Transverse colon (tissue), 4 donors: ENCODE measurements at regions not wholly inside any gene's neighbourhood (a gene's known extent, or its start where the extent isn't known, plus 50 kb on each side); places are given as distances from the start of the nearest gene placed in this dataset.

ENCODE experiments used
- DNase-seq: peaks from one replicate; pipeline ENCODE4 v3.0.0-alpha.2; 2019
- H3K27ac ChIP-seq, 4 donors: fragments of 200-600 bp; sonication (generic); 2 replicates each; pipeline ENCODE4 v1.5.1; 2016 to 2018; ENCODE audit warnings: inconsistent platforms in 4 of 4
- H3K27me3 ChIP-seq: fragments of 200-600 bp; sonication (generic); 2 replicates; pipeline ENCODE4 v1.5.1; 2017; ENCODE audit warnings: inconsistent platforms
- H3K36me3 ChIP-seq, 4 donors: fragments of 200-600 bp; sonication (generic); 2 replicates each; pipeline ENCODE4 v1.5.1; 2017 to 2019; ENCODE audit warnings: inconsistent platforms in 4 of 4
- H3K4me1 ChIP-seq, 4 donors: fragments of 200-600 bp; sonication (generic); 2 replicates each; pipeline ENCODE4 v1.5.1; 2017 to 2020; ENCODE audit warnings: inconsistent platforms in 4 of 4
- H3K4me3 ChIP-seq, 4 donors: fragments of 200-600 bp; sonication (generic); 1 replicate in 1 of 4; 2 replicates in 3 of 4; pipeline versions ENCODE4 v1.5.1 to v1.6.1; 2017 to 2019; ENCODE audit warnings: inconsistent platforms in 4 of 4
- H3K9me3 ChIP-seq, 2 donors: fragments of 200-600 bp; sonication (generic); 2 replicates each; pipeline ENCODE4 v1.5.1; 2017 to 2019; ENCODE audit warnings: inconsistent platforms in 2 of 2
- CTCF ChIP-seq, 5 experiments: fragments of 200-600 bp in 3 of 5; fragments of 450-650 bp in 2 of 5; sonication (generic) in 3 of 5; IDR thresholded peaks; 1 replicate in 2 of 5; 2 replicates in 3 of 5; pipeline ENCODE4 v1.5.1; 2016 to 2017; ENCODE audit warnings: antibody characterized with exemption in 5 of 5, inconsistent platforms in 3 of 5, mild to moderate bottlenecking in 2 of 5, moderate library complexity in 1 of 5
- EP300 ChIP-seq: sonication (generic); formaldehyde crosslinking; IDR thresholded peaks from one replicate; pipeline ENCODE4 v1.6.1; 2017; ENCODE audit warnings: antibody characterized with exemption, low read depth
- POLR2A ChIP-seq: fragments of 450-650 bp; IDR thresholded peaks from one replicate; pipeline ENCODE4 v1.6.1; 2016; ENCODE audit warnings: antibody characterized with exemption, mild to moderate bottlenecking, moderate library complexity
- POLR2AphosphoS5 ChIP-seq, 3 donors: sonication (generic); formaldehyde crosslinking; IDR thresholded peaks; one replicate each; pipeline ENCODE4 v1.6.1; 2016; ENCODE audit warnings: antibody characterized with exemption in 3 of 3
- WGBS, 2 donors: methylation state at CpG; one replicate each; pipeline ENCODE4 v1.1.5; 2018; ENCODE audit warnings: low coverage in 1 of 2; 5-methylcytosine and 5-hydroxymethylcytosine counted together
- in situ Hi-C, 4 donors: fragments of 200-750 bp; cut with MboI; loops; one replicate each; pipeline versions ENCODE4 v1.15.0 to v1.15.1; 2017; ENCODE audit warnings: low sequenced_read_pairs in 3 of 4, low pct_ligation_motif_present in 1 of 4, low pct_unique_long_range_greater_than_20kb in 1 of 4
- intact Hi-C: fragments of 100-400 bp; cut with DNase I; formaldehyde crosslinking; loops from one replicate; pipeline ENCODE4 v1.15.1; 2023; ENCODE audit warnings: low total_unique reads

- no peaks in the 10 kb centered on the region for H3K9me3 ChIP-seq
- H3K4me3 ChIP-seq, result no peak overlapping the region
- peak overlapping the region in 2 of 4 donors; percentile 7 to 47 for H3K27ac ChIP-seq
- H3K27me3 ChIP-seq, result no peaks in the 10 kb centered on the region
- peaks cover 0 to 9% (median 0%) of the 10 kb centered on the region in 4 donors for H3K4me1 ChIP-seq
- TF ChIP-seq POLR2AphosphoS5 (IDR thresholded peaks at IDR 0.05), result no peak
- TF ChIP-seq CTCF (IDR thresholded peaks at IDR 0.05), result no peak
- TF ChIP-seq EP300, result no peak
- no peak for TF ChIP-seq POLR2A
- in situ Hi-C loops, result no loop called here
- DNase-seq, result no peak
- no peaks in the 10 kb centered on the region for H3K36me3 ChIP-seq
- intact Hi-C loops, result no loop called here
- 66 to 74% methylated on average over 6 to 13 of the region's 13 CpGs for WGBS, 2 donors
Measured at GRCh38 chr10:6347391-6347951, 144.7 kb downstream of the PFKFB3 start.

GRCh38 chr10:6348096-6348874 is 145.6 kb downstream of the PFKFB3 start:
- peak overlapping the region in 3 of 4 donors; percentile 17 to 49 (median 45) for H3K27ac ChIP-seq
- intact Hi-C loops (no loop called here), in situ Hi-C loops (no loop called here)
- H3K4me3 ChIP-seq, result no peak overlapping the region
- TF ChIP-seq CTCF (IDR thresholded peaks at IDR 0.05) (no peak), POLR2A (no peak)
- H3K4me1 ChIP-seq, result peaks cover 0 to 9% (median 0%) of the 10 kb centered on the region in 4 donors
- peak; percentile 56 for DNase-seq
- WGBS, 2 donors, result 51 to 69% methylated on average over 15 to 16 of the region's 16 CpGs
- H3K27me3 ChIP-seq, result no peaks in the 10 kb centered on the region
- no peaks in the 10 kb centered on the region for H3K9me3 ChIP-seq
- H3K36me3 ChIP-seq, result no peaks in the 10 kb centered on the region

- Histone ChIP-seq H3K27ac (no peak overlapping the region), H3K36me3 (no peaks in the 10 kb centered on the region), H3K9me3 (no peaks in the 10 kb centered on the region), H3K4me3 (no peak overlapping the region), H3K27me3 (no peaks in the 10 kb centered on the region), H3K4me1 (peaks cover 0 to 9% (median 0%) of the 10 kb centered on the region in 4 donors)
- intact Hi-C loops, result no loop called here
- in situ Hi-C loops, result no loop called here
- no peak for TF ChIP-seq POLR2AphosphoS5 (IDR thresholded peaks at IDR 0.05)
- no peak for TF ChIP-seq EP300
- no peak for TF ChIP-seq POLR2A
- no peak for TF ChIP-seq CTCF (IDR thresholded peaks at IDR 0.05)
- 94% methylated on average over 8 of the region's 8 CpGs; no CpG with 5 or more reads in 1 of the 2 donors for WGBS, 2 donors
- no peak for DNase-seq
Measured at GRCh38 chr10:6349846-6350535, 147.3 kb downstream of the PFKFB3 start.

- no peak for DNase-seq
- no peak overlapping the region for H3K4me3 ChIP-seq
- H3K36me3 ChIP-seq, result no peaks in the 10 kb centered on the region
- in situ Hi-C loops (no loop called here), intact Hi-C loops (no loop called here)
- TF ChIP-seq POLR2A, result no peak
- no peak for TF ChIP-seq POLR2AphosphoS5 (IDR thresholded peaks at IDR 0.05)
- no peak for TF ChIP-seq CTCF (IDR thresholded peaks at IDR 0.05)
- no peak for TF ChIP-seq EP300
- H3K4me1 ChIP-seq, result peaks cover 0 to 9% (median 0%) of the 10 kb centered on the region in 4 donors
- H3K9me3 ChIP-seq, result no peaks in the 10 kb centered on the region
- H3K27me3 ChIP-seq, result no peaks in the 10 kb centered on the region
- 92 to 94% methylated on average over 2 to 3 of the region's 3 CpGs for WGBS, 2 donors
- no peak overlapping the region for H3K27ac ChIP-seq
Measured at GRCh38 chr10:6350609-6351008, 147.9 kb downstream of the PFKFB3 start.
